ENCODE measurements at regions not wholly inside any gene's neighbourhood (a gene's known extent, or its start where the extent isn't known, plus 50 kb on each side); places are given as distances from the start of the nearest gene placed in this dataset.
"Not testable (repeated sequence)": the region's sequence is repeated elsewhere in the genome, so short reads cannot be mapped to it uniquely, and the experiment has no call there.

- no peak for DNase-seq (ENCODE audit: low read depth, low spot score)
Measured at GRCh38 chr13:44887515-44887914, 101.8 kb downstream of the NUFIP1 start.

- DNase-seq (ENCODE audit: low read depth, low spot score) = no peak
Measured at GRCh38 chr13:44884076-44884729, 105.1 kb downstream of the NUFIP1 start.

- no peak for DNase-seq (ENCODE audit: low read depth, low spot score)
Measured at GRCh38 chr13:44879452-44880058, 109.7 kb downstream of the NUFIP1 start.

- no peak for DNase-seq (ENCODE audit: low read depth, low spot score)
Measured at GRCh38 chr13:44876782-44877324, 112.4 kb downstream of the NUFIP1 start.

- DNase-seq (ENCODE audit: low read depth, low spot score) = no peak
Measured at GRCh38 chr13:44874886-44875630, 114.2 kb downstream of the NUFIP1 start.

- DNase-seq (ENCODE audit: low read depth, low spot score) = no peak
Measured at GRCh38 chr13:44874176-44874575, 115.1 kb downstream of the NUFIP1 start.

- DNase-seq (ENCODE audit: low read depth, low spot score) = no peak
Measured at GRCh38 chr13:44873461-44873860, 115.8 kb downstream of the NUFIP1 start.

GRCh38 chr13:44872751-44873150 lies 116.5 kb downstream of the NUFIP1 start:
- DNase-seq (ENCODE audit: low read depth, low spot score) = no peak

GRCh38 chr13:44870456-44870929 lies 118.8 kb downstream of the NUFIP1 start:
- no peak for DNase-seq (ENCODE audit: low read depth, low spot score)

GRCh38 chr13:44869167-44869566 lies 120.1 kb downstream of the NUFIP1 start:
- no peak for DNase-seq (ENCODE audit: low read depth, low spot score)

GRCh38 chr13:44868397-44868796 lies 120.9 kb downstream of the NUFIP1 start:
- DNase-seq (ENCODE audit: low read depth, low spot score) = no peak

GRCh38 chr13:44867825-44868224 lies 121.4 kb downstream of the NUFIP1 start:
- no peak for DNase-seq (ENCODE audit: low read depth, low spot score)

GRCh38 chr13:44866411-44866911 lies 122.8 kb downstream of the NUFIP1 start:
- DNase-seq (ENCODE audit: low read depth, low spot score) = no peak

- DNase-seq (ENCODE audit: low read depth, low spot score) = no peak
Measured at GRCh38 chr13:44865722-44866410, 123.4 kb downstream of the NUFIP1 start.

GRCh38 chr13:44863641-44864040 lies 125.6 kb downstream of the NUFIP1 start:
- DNase-seq (ENCODE audit: low read depth, low spot score) = not testable (repeated sequence)

GRCh38 chr13:44860454-44860853 lies 128.8 kb downstream of the NUFIP1 start:
- DNase-seq (ENCODE audit: low read depth, low spot score) = no peak

GRCh38 chr13:44857736-44858135 lies 131.5 kb downstream of the NUFIP1 start:
- DNase-seq (ENCODE audit: low read depth, low spot score) = no peak

GRCh38 chr13:44857061-44857460 lies 132.2 kb downstream of the NUFIP1 start:
- no peak for DNase-seq (ENCODE audit: low read depth, low spot score)

- no peak for DNase-seq (ENCODE audit: low read depth, low spot score)
Measured at GRCh38 chr13:44855860-44856259, 133.4 kb downstream of the NUFIP1 start.

GRCh38 chr13:44854313-44855060 lies 134.8 kb downstream of the NUFIP1 start:
- no peak for DNase-seq (ENCODE audit: low read depth, low spot score)

- DNase-seq (ENCODE audit: low read depth, low spot score) = no peak
Measured at GRCh38 chr13:44853641-44854040, 135.6 kb downstream of the NUFIP1 start.

Data from smooth muscle cell of the brain vasculature (primary cell).